Calu3 (cell line): ENCODE measurements at regions not wholly inside any gene's neighbourhood (a gene's known extent, or its start where the extent isn't known, plus 50 kb on each side); places are given as distances from the start of the nearest gene placed in this dataset.
A peak's percentile ranks its signal among the peaks of the same experiment; 100 is the strongest.

Experiments
- BruUV-seq: library from RNA; stranded (reverse); fragments of 400-500 nt; replicated peaks from 2 replicates; lab custom pipeline; 2021; lab: Mats Ljungman, UMichigan
- CTCF ChIA-PET: fragments of 300-600 bp; sonication (Branson Sonifier 250); formaldehyde crosslinking; loops from one replicate; lab custom pipeline; 2022; ENCODE audit warnings: antibody characterized with exemption; lab: Charles Lee
- DNase-seq: peaks from one replicate; pipeline ENCODE4 v3.0.0; 2022
- H3K27ac Mint-ChIP-seq: one replicate; pipeline ENCODE4 v1.8.0; 2022; ENCODE audit warnings: mixed read lengths; ENCODE audit not compliant: unreplicated experiment
- H3K27me3 Mint-ChIP-seq: one replicate; pipeline ENCODE4 v1.8.0; 2022; ENCODE audit warnings: mixed read lengths; ENCODE audit not compliant: unreplicated experiment
- H3K36me3 Mint-ChIP-seq: one replicate; pipeline ENCODE4 v1.8.0; 2022; ENCODE audit warnings: mild to moderate bottlenecking, moderate library complexity, mixed read lengths; ENCODE audit not compliant: insufficient read depth, unreplicated experiment
- H3K4me1 Mint-ChIP-seq: one replicate; pipeline ENCODE4 v1.8.0; 2022; ENCODE audit warnings: mild to moderate bottlenecking, low read depth, mixed read lengths; ENCODE audit not compliant: unreplicated experiment
- H3K4me3 Mint-ChIP-seq: one replicate; pipeline ENCODE4 v1.8.0; 2022; ENCODE audit warnings: mild to moderate bottlenecking, low read depth, moderate library complexity, mixed read lengths; ENCODE audit not compliant: unreplicated experiment
- H3K9me3 Mint-ChIP-seq: one replicate; pipeline ENCODE4 v1.8.0; 2022; ENCODE audit warnings: low read depth, mixed read lengths; ENCODE audit not compliant: unreplicated experiment
- intact Hi-C: fragments of 100-400 bp; cut with micrococcal nuclease; formaldehyde crosslinking; loops from one replicate; pipeline ENCODE4 v1.10.0; 2022; ENCODE audit not compliant: unreplicated experiment
- TF ChIP-seq, protein P1 (sequence below): fragments of 200-600 bp; IDR thresholded peaks from one replicate; pipeline ENCODE4 v1.8.0; 2022; ENCODE audit warnings: antibody characterized with exemption; ENCODE audit not compliant: unreplicated experiment

DNA sequence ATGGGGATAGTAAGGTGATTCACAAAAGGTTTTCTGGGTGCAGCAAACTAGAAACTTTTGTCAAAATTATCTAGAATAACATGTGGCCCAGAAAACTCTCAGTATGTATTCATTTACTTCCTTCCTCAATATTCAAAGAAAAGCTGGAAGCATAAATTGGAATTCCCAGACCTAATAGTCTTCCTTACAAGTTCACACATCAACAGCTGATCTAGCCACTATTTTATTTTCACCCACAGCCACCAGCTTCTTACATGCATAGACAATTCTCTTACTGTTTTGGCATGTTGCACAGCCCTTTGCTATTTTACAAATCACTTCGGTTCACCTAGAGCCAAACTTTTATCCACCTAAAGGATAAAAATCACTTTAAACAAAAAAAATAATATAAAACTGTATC, 647.8 kb upstream of the CCDC54 start:
- peaks cover 3% of the 10 kb centered on the region for H3K9me3 Mint-ChIP-seq
- H3K4me1 Mint-ChIP-seq: peaks cover 55% of the 10 kb centered on the region
- no peak overlapping the region for H3K4me3 Mint-ChIP-seq
- H3K27me3 Mint-ChIP-seq: no peaks in the 10 kb centered on the region
- H3K36me3 Mint-ChIP-seq: peaks cover 4% of the 10 kb centered on the region
- BruUV-seq: no TSS peak
- TF ChIP-seq, protein P1, sequence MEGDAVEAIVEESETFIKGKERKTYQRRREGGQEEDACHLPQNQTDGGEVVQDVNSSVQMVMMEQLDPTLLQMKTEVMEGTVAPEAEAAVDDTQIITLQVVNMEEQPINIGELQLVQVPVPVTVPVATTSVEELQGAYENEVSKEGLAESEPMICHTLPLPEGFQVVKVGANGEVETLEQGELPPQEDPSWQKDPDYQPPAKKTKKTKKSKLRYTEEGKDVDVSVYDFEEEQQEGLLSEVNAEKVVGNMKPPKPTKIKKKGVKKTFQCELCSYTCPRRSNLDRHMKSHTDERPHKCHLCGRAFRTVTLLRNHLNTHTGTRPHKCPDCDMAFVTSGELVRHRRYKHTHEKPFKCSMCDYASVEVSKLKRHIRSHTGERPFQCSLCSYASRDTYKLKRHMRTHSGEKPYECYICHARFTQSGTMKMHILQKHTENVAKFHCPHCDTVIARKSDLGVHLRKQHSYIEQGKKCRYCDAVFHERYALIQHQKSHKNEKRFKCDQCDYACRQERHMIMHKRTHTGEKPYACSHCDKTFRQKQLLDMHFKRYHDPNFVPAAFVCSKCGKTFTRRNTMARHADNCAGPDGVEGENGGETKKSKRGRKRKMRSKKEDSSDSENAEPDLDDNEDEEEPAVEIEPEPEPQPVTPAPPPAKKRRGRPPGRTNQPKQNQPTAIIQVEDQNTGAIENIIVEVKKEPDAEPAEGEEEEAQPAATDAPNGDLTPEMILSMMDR: no peak
- intact Hi-C loops: loop anchor here (5.0 to 10.0 kb wide), 4 partner anchors 38 to 395 kb away; no protein-coding TSS in a partner anchor
- CTCF ChIA-PET: no interaction called here
- DNase-seq: no peak
- H3K27ac Mint-ChIP-seq: peak overlapping the region; percentile 85

DNA sequence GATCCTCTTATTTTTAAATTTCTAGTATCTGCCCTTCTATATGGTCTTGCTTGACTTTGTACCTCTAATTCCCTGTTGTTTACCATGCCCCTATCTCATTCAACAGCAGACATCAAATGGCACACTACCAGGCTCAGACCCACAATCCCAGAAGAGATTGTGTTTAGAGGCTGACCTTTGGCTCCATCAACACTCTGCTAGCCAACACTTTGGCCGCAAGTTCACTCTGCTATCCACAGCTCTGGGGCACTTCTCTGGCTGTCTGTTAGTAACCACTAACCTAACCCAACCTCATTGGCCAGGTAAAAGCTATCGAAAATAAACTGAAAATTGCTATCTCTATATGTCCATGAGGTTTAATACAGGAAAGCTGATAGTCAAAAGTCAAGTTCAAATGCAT, 646.0 kb upstream of the CCDC54 start:
- DNase-seq: no peak
- peaks cover 3% of the 10 kb centered on the region for H3K9me3 Mint-ChIP-seq
- H3K4me3 Mint-ChIP-seq: no peak overlapping the region
- TF ChIP-seq, protein P1: no peak
- BruUV-seq: no TSS peak
- H3K27ac Mint-ChIP-seq: peak overlapping the region; percentile 82
- CTCF ChIA-PET: interaction anchor here (0.6 to 1.6 kb wide), 3 partner anchors 34 to 72 kb away, joined by 3 to 5 read pairs (median 3); no protein-coding TSS in a partner anchor
- peaks cover 45% of the 10 kb centered on the region for H3K4me1 Mint-ChIP-seq
- H3K36me3 Mint-ChIP-seq: peaks cover 4% of the 10 kb centered on the region
- intact Hi-C loops: no loop called here
- H3K27me3 Mint-ChIP-seq: no peaks in the 10 kb centered on the region

DNA sequence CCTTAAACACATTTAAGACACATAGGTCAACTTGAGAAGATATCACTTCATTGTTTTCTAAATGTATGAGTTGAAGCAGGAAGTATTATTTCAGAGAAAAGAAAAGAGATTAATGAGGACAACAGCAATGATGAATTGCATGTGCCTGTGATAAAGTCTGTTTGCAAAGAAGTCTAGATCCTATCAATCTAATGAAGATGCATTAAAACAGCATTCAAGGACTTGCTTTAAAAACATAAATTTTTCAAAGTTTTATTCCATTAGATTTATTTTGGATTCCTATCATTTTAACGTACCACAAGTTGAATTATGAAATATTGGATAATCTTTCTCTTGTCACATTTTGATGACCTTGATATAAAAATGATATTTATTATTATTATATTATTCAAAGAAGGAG, 642.5 kb upstream of the CCDC54 start:
- Mint-ChIP-seq H3K9me3 (peaks cover 6% of the 10 kb centered on the region), H3K4me3 (no peak overlapping the region), H3K27ac (peak overlapping the region; percentile 64), H3K27me3 (no peaks in the 10 kb centered on the region), H3K4me1 (peaks cover 30% of the 10 kb centered on the region), H3K36me3 (peaks cover 4% of the 10 kb centered on the region)
- no peak for DNase-seq
- TF ChIP-seq, protein P1: no peak
- intact Hi-C loops: no loop called here
- CTCF ChIA-PET: no interaction called here
- no TSS peak for BruUV-seq

DNA sequence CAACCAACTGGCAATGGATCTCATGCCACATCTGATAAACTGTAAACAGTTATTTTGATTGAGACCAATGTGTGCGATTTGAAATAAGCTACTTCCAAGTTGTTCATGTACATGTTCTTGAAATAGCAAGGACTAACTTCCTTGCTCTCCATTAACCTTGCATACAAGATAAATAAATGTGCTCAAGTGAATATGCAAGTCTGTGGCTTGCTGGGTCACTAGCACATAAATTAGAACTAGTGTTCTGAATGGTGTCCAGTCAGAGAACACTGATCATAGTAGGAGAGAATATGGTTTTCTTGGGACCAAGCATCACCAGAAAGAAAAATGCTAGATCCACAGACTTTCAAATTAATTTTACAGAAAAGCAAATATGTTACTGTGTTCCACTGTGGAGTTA, 640.0 kb upstream of the CCDC54 start:
- intact Hi-C loops: no loop called here
- Mint-ChIP-seq H3K4me3 (no peak overlapping the region), H3K9me3 (peaks cover 6% of the 10 kb centered on the region), H3K36me3 (no peaks in the 10 kb centered on the region), H3K27me3 (no peaks in the 10 kb centered on the region), H3K4me1 (peaks cover 9% of the 10 kb centered on the region), H3K27ac (no peak overlapping the region)
- no TSS peak for BruUV-seq
- TF ChIP-seq, protein P1: no peak
- no peak for DNase-seq
- CTCF ChIA-PET: interaction anchor here (0.9 kb wide), 1 partner anchor 132 kb away, joined by 3 read pairs; no protein-coding TSS in a partner anchor
